IMR-90 (cell line): ENCODE measurements at regions not wholly inside any gene's neighbourhood (a gene's known extent, or its start where the extent isn't known, plus 50 kb on each side); places are given as distances from the start of the nearest gene placed in this dataset.
A peak's percentile ranks its signal among the peaks of the same experiment; 100 is the strongest.

Experiments
- ATAC-seq: fragments of 200-7000 bp; cut with Tn5 transposase; 2 replicates; pipeline ENCODE4 v1.9.1; 2020; ENCODE audit warnings: low read depth, mild to moderate bottlenecking, moderate library complexity
- BruUV-seq: library from RNA; stranded (reverse); fragments of 400-500 nt; replicated peaks from 2 replicates; lab custom pipeline; 2021; lab: Mats Ljungman, UMichigan
- CTCF ChIA-PET: fragments of 300-600 bp; formaldehyde crosslinking; extraction: SDS; loops from one replicate; lab custom pipeline; 2021; ENCODE audit warnings: antibody characterized with exemption; lab: Yijun Ruan, JAX
- POLR2A ChIA-PET: fragments of 300-600 bp; sonication (Branson Sonifier 250); formaldehyde crosslinking; loops from one replicate; lab custom pipeline; 2022; ENCODE audit warnings: antibody characterized with exemption; ENCODE audit not compliant: unreplicated experiment; lab: Charles Lee
- DNase-seq: peaks from one replicate; pipeline ENCODE4 v3.0.0; 2013
- H2AFZ ChIP-seq: replicated peaks from 2 replicates; pipeline ENCODE3; 2013; ENCODE audit warnings: low read length, mild to moderate bottlenecking; ENCODE audit not compliant: poor library complexity
- H2AK5ac ChIP-seq: 2 replicates; pipeline ENCODE4 v1.6.1; 2013; ENCODE audit warnings: low read depth, low read length, inconsistent platforms
- H2AK9ac ChIP-seq: replicated peaks from 2 replicates; pipeline ENCODE3; 2013; ENCODE audit warnings: mild to moderate bottlenecking, low read depth, low read length, moderate library complexity; ENCODE audit not compliant: poor library complexity
- H2BK120ac ChIP-seq: 2 replicates; pipeline ENCODE4 v1.6.1; 2013; ENCODE audit warnings: low read depth, low read length, inconsistent platforms
- H2BK15ac ChIP-seq: 3 replicates; pipeline ENCODE4 v1.6.1; 2013; ENCODE audit warnings: low read depth, low read length, inconsistent platforms
- H2BK20ac ChIP-seq: 2 replicates; pipeline ENCODE4 v1.6.1; 2013; ENCODE audit warnings: low read depth, mild to moderate bottlenecking, inconsistent platforms, low read length, moderate library complexity
- H2BK5ac ChIP-seq: 2 replicates; pipeline ENCODE4 v1.6.1; 2013; ENCODE audit warnings: mild to moderate bottlenecking, low read depth, low read length, inconsistent platforms; ENCODE audit not compliant: poor library complexity, severe bottlenecking
- H3K14ac ChIP-seq: replicated peaks from 2 replicates; pipeline ENCODE4 v1.6.1; 2013; ENCODE audit warnings: low read depth, low read length, inconsistent platforms
- H3K18ac ChIP-seq: 2 replicates; pipeline ENCODE4 v1.6.1; 2013; ENCODE audit warnings: low read depth, low read length, control low read depth
- H3K23ac ChIP-seq: 2 replicates; pipeline ENCODE4 v1.6.1; 2013; ENCODE audit warnings: low read depth, low read length, inconsistent platforms
- H3K27ac ChIP-seq: 2 replicates; pipeline ENCODE4 v1.5.1; 2013; ENCODE audit warnings: mild to moderate bottlenecking, control low read depth, low read length; ENCODE audit not compliant: insufficient read depth
- H3K27me3 ChIP-seq: 2 replicates; pipeline ENCODE4 v1.6.1; 2013; ENCODE audit warnings: low read length; ENCODE audit not compliant: control insufficient read depth, insufficient read depth
- H3K36me3 ChIP-seq: 2 replicates; pipeline ENCODE4 v1.6.1; 2013; ENCODE audit warnings: low read length, mixed read lengths; ENCODE audit not compliant: control insufficient read depth, insufficient read depth
- H3K4ac ChIP-seq: 2 replicates; pipeline ENCODE4 v1.6.1; 2013; ENCODE audit warnings: low read depth, low read length, inconsistent platforms
- H3K4me1 ChIP-seq: 2 replicates; pipeline ENCODE4 v1.6.1; 2013; ENCODE audit warnings: low read length, mixed read lengths; ENCODE audit not compliant: control insufficient read depth, insufficient read depth
- H3K4me2 ChIP-seq: 2 replicates; pipeline ENCODE4 v1.6.1; 2013; ENCODE audit warnings: low read depth, mild to moderate bottlenecking, control low read depth, low read length, moderate library complexity
- H3K4me3 ChIP-seq: 2 replicates; pipeline ENCODE4 v1.5.1; 2013; ENCODE audit warnings: low read depth, mild to moderate bottlenecking, control low read depth, low read length, moderate library complexity; ENCODE audit not compliant: insufficient read depth
- H3K56ac ChIP-seq: 2 replicates; pipeline ENCODE4 v1.6.1; 2013; ENCODE audit warnings: low read length, inconsistent platforms; ENCODE audit not compliant: insufficient read depth; ENCODE audit errors: extremely low read depth
- H3K79me1 ChIP-seq, 2 experiments: 2 replicates each; pipeline ENCODE4 v1.6.1; 2013; ENCODE audit warnings: low read length in 2 of 2, inconsistent platforms in 1 of 2, low read depth in 1 of 2
- H3K9ac ChIP-seq: 2 replicates; pipeline ENCODE4 v1.6.1; 2013; ENCODE audit warnings: low read depth, low read length, control low read depth
- H3K9me1 ChIP-seq: 2 replicates; pipeline ENCODE4 v1.6.1; 2013; ENCODE audit warnings: low read length, inconsistent platforms; ENCODE audit not compliant: insufficient read depth
- H3K9me3 ChIP-seq: 2 replicates; pipeline ENCODE4 v1.6.1; 2013; ENCODE audit warnings: low read length; ENCODE audit not compliant: control insufficient read depth, insufficient read depth
- H4K20me1 ChIP-seq: 2 replicates; pipeline ENCODE4 v1.6.1; 2013; ENCODE audit warnings: low read length, inconsistent platforms; ENCODE audit not compliant: insufficient read depth
- H4K5ac ChIP-seq: 2 replicates; pipeline ENCODE4 v1.6.1; 2013; ENCODE audit warnings: mild to moderate bottlenecking, low read depth, low read length, control low read depth
- H4K8ac ChIP-seq, 2 experiments: 2 replicates each; pipeline ENCODE4 v1.6.1; 2013; ENCODE audit warnings: low read depth in 2 of 2, low read length in 2 of 2, control low read depth in 1 of 2, inconsistent platforms in 1 of 2
- H4K91ac ChIP-seq: 2 replicates; pipeline ENCODE4 v1.6.1; 2013; ENCODE audit warnings: low read depth, low read length, inconsistent platforms; ENCODE audit not compliant: insufficient read depth
- CHD1 ChIP-seq: IDR thresholded peaks from 2 replicates; pipeline ENCODE4 v1.6.1; 2012; ENCODE audit warnings: low read depth, low read length, improper control_type of control experiment
- FOS ChIP-seq: fragments of 150-350 bp; IDR thresholded peaks from 2 replicates; pipeline ENCODE4 v1.6.1; 2016; ENCODE audit warnings: low read depth, low read length
- MAFK ChIP-seq: IDR thresholded peaks from 2 replicates; pipeline ENCODE4 v1.6.1; 2012; ENCODE audit warnings: low read depth, low read length, improper control_type of control experiment
- MAZ ChIP-seq: IDR thresholded peaks from 2 replicates; pipeline ENCODE4 v1.6.1; 2012; ENCODE audit warnings: low read depth, mild to moderate bottlenecking, low read length, improper control_type of control experiment, moderate library complexity, borderline replicate concordance
- MXI1 ChIP-seq: IDR thresholded peaks from 2 replicates; pipeline ENCODE4 v1.6.1; 2012; ENCODE audit warnings: low read depth, mild to moderate bottlenecking, low read length, moderate library complexity, borderline replicate concordance
- NFE2L2 ChIP-seq: fragments of 150-350 bp; IDR thresholded peaks from 2 replicates; pipeline ENCODE4 v1.6.1; 2016; ENCODE audit warnings: low read depth, mild to moderate bottlenecking, low read length
- RAD21 ChIP-seq: IDR thresholded peaks from 2 replicates; pipeline ENCODE4 v1.6.1; 2012; ENCODE audit warnings: low read length, improper control_type of control experiment
- WGBS, 2 experiments: methylation state at CpG; one replicate each; pipeline versions ENCODE4 v1.1.5 to v1.1.7; 2013; ENCODE audit warnings: missing lambda C conversion rate in 2 of 2; ENCODE audit not compliant: insufficient read length in 1 of 2; ENCODE audit errors: extremely low coverage in 2 of 2; 5-methylcytosine and 5-hydroxymethylcytosine counted together
- dilution Hi-C: fragments of 300-500 bp; cut with HindIII; formaldehyde crosslinking; loops from one replicate; pipeline ENCODE4 v1.14.3; 2018; ENCODE audit warnings: low sequenced_read_pairs; ENCODE audit not compliant: unreplicated experiment
- in situ Hi-C: fragments of 300-500 bp; cut with MboI; formaldehyde crosslinking; loops from 3 replicates; pipeline ENCODE4 v1.14.3; 2019; ENCODE audit warnings: low sequenced_read_pairs, inconsistent platforms, mixed read lengths
- intact Hi-C: fragments of 100-400 bp; cut with micrococcal nuclease; formaldehyde crosslinking; loops from 2 replicates; pipeline ENCODE4 v1.10.0; 2022
- TF ChIP-seq, protein P1 (sequence below): fragments of 150-350 bp; IDR thresholded peaks from 2 replicates; pipeline ENCODE4 v1.6.1; 2017; ENCODE audit warnings: mild to moderate bottlenecking, antibody characterized with exemption, low read length, low read depth

DNA sequence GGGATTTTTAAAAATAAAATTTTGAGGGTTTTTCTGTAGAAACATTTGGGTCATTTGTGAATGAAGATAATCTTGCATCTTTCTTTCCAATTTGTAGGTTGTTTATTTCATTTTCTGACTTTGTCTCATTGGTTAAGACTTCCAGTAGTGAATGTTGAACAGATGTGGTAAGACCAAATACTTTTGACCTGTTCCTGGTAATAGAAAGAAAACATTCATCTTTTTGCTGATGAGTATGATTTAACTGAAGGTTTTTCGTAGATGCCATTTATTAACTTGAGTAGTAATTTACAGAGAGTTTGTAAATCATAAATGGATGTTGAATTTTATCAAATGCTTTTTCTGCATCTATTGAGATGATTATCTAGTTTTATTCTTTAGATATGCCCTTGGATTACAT is 416.1 kb upstream of the CITED2 start:
- in situ Hi-C loops (no loop called here), dilution Hi-C loops (no loop called here), intact Hi-C loops (no loop called here)
- no peak overlapping the region for H3K18ac ChIP-seq
- peak; percentile 7 for DNase-seq
- H3K9me1 ChIP-seq, result no peaks in the 10 kb centered on the region
- H3K9ac ChIP-seq, result no peak overlapping the region
- no peaks in the 10 kb centered on the region for H3K79me1 ChIP-seq
- no peak overlapping the region for H3K56ac ChIP-seq
- H4K8ac ChIP-seq, result no peak overlapping the region
- no peak overlapping the region for H3K4ac ChIP-seq
- ATAC-seq, result no peak
- H4K20me1 ChIP-seq, result no peaks in the 10 kb centered on the region
- no peaks in the 10 kb centered on the region for H3K4me1 ChIP-seq
- BruUV-seq, result no TSS peak
- no peak overlapping the region for H2BK20ac ChIP-seq
- no peak overlapping the region for H2AFZ ChIP-seq
- H4K5ac ChIP-seq, result no peak overlapping the region
- H3K4me3 ChIP-seq, result no peak overlapping the region
- no peak overlapping the region for H3K4me2 ChIP-seq
- no peak overlapping the region for H3K23ac ChIP-seq
- H3K14ac ChIP-seq, result no peak overlapping the region
- H2AK5ac ChIP-seq, result no peak overlapping the region
- no peak for TF ChIP-seq FOS
- no peak for TF ChIP-seq RAD21
- TF ChIP-seq MAZ, result no peak
- TF ChIP-seq CHD1, result no peak
- TF ChIP-seq, protein P1, sequence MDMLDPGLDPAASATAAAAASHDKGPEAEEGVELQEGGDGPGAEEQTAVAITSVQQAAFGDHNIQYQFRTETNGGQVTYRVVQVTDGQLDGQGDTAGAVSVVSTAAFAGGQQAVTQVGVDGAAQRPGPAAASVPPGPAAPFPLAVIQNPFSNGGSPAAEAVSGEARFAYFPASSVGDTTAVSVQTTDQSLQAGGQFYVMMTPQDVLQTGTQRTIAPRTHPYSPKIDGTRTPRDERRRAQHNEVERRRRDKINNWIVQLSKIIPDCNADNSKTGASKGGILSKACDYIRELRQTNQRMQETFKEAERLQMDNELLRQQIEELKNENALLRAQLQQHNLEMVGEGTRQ, result no peak
- TF ChIP-seq MXI1, result no peak
- TF ChIP-seq MAFK, result no peak
- no peak for TF ChIP-seq NFE2L2
- peaks cover 2% of the 10 kb centered on the region; the same call in 1 of the 2 replicates for H3K9me3 ChIP-seq
- CTCF ChIA-PET, result no interaction called here
- WGBS, 2 experiments, result no CpG with 5 or more reads among the region's 1 CpG
- no peak overlapping the region for H3K27ac ChIP-seq
- H2BK15ac ChIP-seq, result no peak overlapping the region
- H2AK9ac ChIP-seq, result no peak overlapping the region
- H2BK5ac ChIP-seq, result no peak overlapping the region
- no peaks in the 10 kb centered on the region for H3K36me3 ChIP-seq
- no peak overlapping the region for H2BK120ac ChIP-seq
- no peaks in the 10 kb centered on the region for H3K27me3 ChIP-seq
- H4K91ac ChIP-seq, result no peak overlapping the region
- POLR2A ChIA-PET, result no interaction called here
